Calu3 (cell line): ENCODE measurements at regions not wholly inside any gene's neighbourhood (a gene's known extent, or its start where the extent isn't known, plus 50 kb on each side); places are given as distances from the start of the nearest gene placed in this dataset.

Experiments
- BruUV-seq: library from RNA; stranded (reverse); fragments of 400-500 nt; replicated peaks from 2 replicates; lab custom pipeline; 2021; lab: Mats Ljungman, UMichigan
- CTCF ChIA-PET: fragments of 300-600 bp; sonication (Branson Sonifier 250); formaldehyde crosslinking; loops from one replicate; lab custom pipeline; 2022; ENCODE audit warnings: antibody characterized with exemption; lab: Charles Lee
- DNase-seq: peaks from one replicate; pipeline ENCODE4 v3.0.0; 2022
- H3K27ac Mint-ChIP-seq: one replicate; pipeline ENCODE4 v1.8.0; 2022; ENCODE audit warnings: mixed read lengths; ENCODE audit not compliant: unreplicated experiment
- H3K27me3 Mint-ChIP-seq: one replicate; pipeline ENCODE4 v1.8.0; 2022; ENCODE audit warnings: mixed read lengths; ENCODE audit not compliant: unreplicated experiment
- H3K36me3 Mint-ChIP-seq: one replicate; pipeline ENCODE4 v1.8.0; 2022; ENCODE audit warnings: mild to moderate bottlenecking, moderate library complexity, mixed read lengths; ENCODE audit not compliant: insufficient read depth, unreplicated experiment
- H3K4me1 Mint-ChIP-seq: one replicate; pipeline ENCODE4 v1.8.0; 2022; ENCODE audit warnings: mild to moderate bottlenecking, low read depth, mixed read lengths; ENCODE audit not compliant: unreplicated experiment
- H3K4me3 Mint-ChIP-seq: one replicate; pipeline ENCODE4 v1.8.0; 2022; ENCODE audit warnings: mild to moderate bottlenecking, low read depth, moderate library complexity, mixed read lengths; ENCODE audit not compliant: unreplicated experiment
- H3K9me3 Mint-ChIP-seq: one replicate; pipeline ENCODE4 v1.8.0; 2022; ENCODE audit warnings: low read depth, mixed read lengths; ENCODE audit not compliant: unreplicated experiment
- intact Hi-C: fragments of 100-400 bp; cut with micrococcal nuclease; formaldehyde crosslinking; loops from one replicate; pipeline ENCODE4 v1.10.0; 2022; ENCODE audit not compliant: unreplicated experiment
- TF ChIP-seq, protein P1 (sequence below): fragments of 200-600 bp; IDR thresholded peaks from one replicate; pipeline ENCODE4 v1.8.0; 2022; ENCODE audit warnings: antibody characterized with exemption; ENCODE audit not compliant: unreplicated experiment

- Mint-ChIP-seq H3K27me3 (peaks cover 68% of the 10 kb centered on the region), H3K4me3 (no peak overlapping the region), H3K4me1 (no peaks in the 10 kb centered on the region), H3K27ac (no peak overlapping the region), H3K9me3 (no peaks in the 10 kb centered on the region), H3K36me3 (no peaks in the 10 kb centered on the region)
- CTCF ChIA-PET, result interaction anchor here (1.2 kb wide), 1 partner anchor 243 kb away, joined by 4 read pairs; no protein-coding TSS in a partner anchor
- intact Hi-C loops, result no loop called here
- TF ChIP-seq, protein P1, sequence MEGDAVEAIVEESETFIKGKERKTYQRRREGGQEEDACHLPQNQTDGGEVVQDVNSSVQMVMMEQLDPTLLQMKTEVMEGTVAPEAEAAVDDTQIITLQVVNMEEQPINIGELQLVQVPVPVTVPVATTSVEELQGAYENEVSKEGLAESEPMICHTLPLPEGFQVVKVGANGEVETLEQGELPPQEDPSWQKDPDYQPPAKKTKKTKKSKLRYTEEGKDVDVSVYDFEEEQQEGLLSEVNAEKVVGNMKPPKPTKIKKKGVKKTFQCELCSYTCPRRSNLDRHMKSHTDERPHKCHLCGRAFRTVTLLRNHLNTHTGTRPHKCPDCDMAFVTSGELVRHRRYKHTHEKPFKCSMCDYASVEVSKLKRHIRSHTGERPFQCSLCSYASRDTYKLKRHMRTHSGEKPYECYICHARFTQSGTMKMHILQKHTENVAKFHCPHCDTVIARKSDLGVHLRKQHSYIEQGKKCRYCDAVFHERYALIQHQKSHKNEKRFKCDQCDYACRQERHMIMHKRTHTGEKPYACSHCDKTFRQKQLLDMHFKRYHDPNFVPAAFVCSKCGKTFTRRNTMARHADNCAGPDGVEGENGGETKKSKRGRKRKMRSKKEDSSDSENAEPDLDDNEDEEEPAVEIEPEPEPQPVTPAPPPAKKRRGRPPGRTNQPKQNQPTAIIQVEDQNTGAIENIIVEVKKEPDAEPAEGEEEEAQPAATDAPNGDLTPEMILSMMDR, result no peak
- DNase-seq, result no peak
- no TSS peak for BruUV-seq
Observed at GRCh38 chr5:9889511-9889910, 259.4 kb upstream of the TAS2R1 start.

- no peaks in the 10 kb centered on the region for H3K9me3 Mint-ChIP-seq
- no peak for DNase-seq
- H3K27me3 Mint-ChIP-seq, result peaks cover 65% of the 10 kb centered on the region
- no peak overlapping the region for H3K27ac Mint-ChIP-seq
- TF ChIP-seq, protein P1, result no peak
- H3K4me1 Mint-ChIP-seq, result no peaks in the 10 kb centered on the region
- no TSS peak for BruUV-seq
- CTCF ChIA-PET, result no interaction called here
- H3K4me3 Mint-ChIP-seq, result no peak overlapping the region
- intact Hi-C loops, result no loop called here
- H3K36me3 Mint-ChIP-seq, result no peaks in the 10 kb centered on the region
Observed at GRCh38 chr5:9888501-9888901, 258.4 kb upstream of the TAS2R1 start.

DNA sequence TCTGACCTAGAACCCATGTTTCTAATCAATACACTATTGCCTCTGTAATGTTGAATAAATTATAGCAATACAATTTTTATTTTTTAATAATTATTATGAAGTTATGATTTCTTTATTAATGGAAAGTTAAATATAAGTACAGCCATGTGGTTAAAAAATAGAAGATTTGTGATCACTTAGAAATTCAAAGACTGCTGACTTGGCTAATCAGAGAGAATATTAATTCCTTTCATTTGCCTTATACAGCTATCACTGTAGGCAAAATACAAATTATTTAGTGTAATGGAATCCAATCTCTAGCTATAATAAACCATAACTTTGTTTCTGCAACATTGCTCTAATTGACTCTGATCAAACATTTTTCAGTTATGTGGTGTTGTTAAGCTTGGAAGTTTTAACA is 255.0 kb upstream of the TAS2R1 start:
- Mint-ChIP-seq H3K36me3 (no peaks in the 10 kb centered on the region), H3K27me3 (peaks cover 35% of the 10 kb centered on the region), H3K27ac (no peak overlapping the region), H3K4me1 (no peaks in the 10 kb centered on the region), H3K9me3 (no peaks in the 10 kb centered on the region), H3K4me3 (no peak overlapping the region)
- intact Hi-C loops, result no loop called here
- TF ChIP-seq, protein P1, result no peak
- no peak for DNase-seq
- BruUV-seq, result no TSS peak
- CTCF ChIA-PET, result interaction anchor here (0.7 kb wide), 1 partner anchor 48 kb away, joined by 3 read pairs; no protein-coding TSS in a partner anchor

DNA sequence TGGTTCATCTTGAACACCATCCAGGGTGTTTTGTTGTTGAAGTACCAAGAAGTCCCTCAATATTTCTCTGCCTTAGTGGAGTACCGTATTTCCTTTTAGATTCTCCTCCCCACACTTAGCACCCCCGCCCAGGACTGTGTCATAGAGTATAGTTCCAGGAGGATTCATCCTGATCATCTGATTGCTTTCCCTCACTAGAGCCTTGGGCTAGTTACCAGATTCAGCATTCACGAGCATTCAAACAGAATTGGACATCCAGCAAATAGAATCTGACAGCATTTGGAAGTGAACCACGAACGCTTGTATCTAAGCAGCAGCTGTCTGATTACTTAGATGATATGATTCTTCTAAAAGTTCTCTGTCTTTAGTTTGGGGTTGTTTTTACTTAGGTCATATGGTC is 248.1 kb upstream of the TAS2R1 start:
- intact Hi-C loops, result no loop called here
- TF ChIP-seq, protein P1, result no peak
- no peak for DNase-seq
- H3K9me3 Mint-ChIP-seq, result peaks cover 2% of the 10 kb centered on the region
- BruUV-seq, result no TSS peak
- no peaks in the 10 kb centered on the region for H3K4me1 Mint-ChIP-seq
- no peaks in the 10 kb centered on the region for H3K36me3 Mint-ChIP-seq
- CTCF ChIA-PET, result interaction anchor here (0.6 kb wide), 1 partner anchor 441 kb away, joined by 3 read pairs; no protein-coding TSS in a partner anchor
- no peak overlapping the region for H3K27ac Mint-ChIP-seq
- H3K27me3 Mint-ChIP-seq, result peaks cover 61% of the 10 kb centered on the region
- H3K4me3 Mint-ChIP-seq, result no peak overlapping the region
